T-helper 2 cell treated with Interferon-gamma antibody and Interleukin-4, amounts not matched to agents 5 μg/mL and 100 μg/mL, for 36 hours (primary cell): ENCODE measurements at regions not wholly inside any gene's neighbourhood (a gene's known extent, or its start where the extent isn't known, plus 50 kb on each side); places are given as distances from the start of the nearest gene placed in this dataset.

Experiments
- DNase-seq: peaks from one replicate; pipeline ENCODE4 v3.0.0; 2021; ENCODE audit warnings: low spot score
- H3K27ac Mint-ChIP-seq: one replicate; pipeline ENCODE4 v1.8.0; 2021; ENCODE audit warnings: mild to moderate bottlenecking, mixed read lengths
- H3K27me3 Mint-ChIP-seq: one replicate; pipeline ENCODE4 v1.8.0; 2021; ENCODE audit warnings: low read depth, mixed read lengths
- H3K36me3 Mint-ChIP-seq: one replicate; pipeline ENCODE4 v1.8.0; 2021; ENCODE audit warnings: low read depth, mixed read lengths
- H3K4me1 Mint-ChIP-seq: one replicate; pipeline ENCODE4 v1.8.0; 2021; ENCODE audit warnings: low read depth, mixed read lengths
- H3K4me3 Mint-ChIP-seq: one replicate; pipeline ENCODE4 v1.8.0; 2022; ENCODE audit warnings: mild to moderate bottlenecking, moderate library complexity, mixed read lengths
- H3K9me3 Mint-ChIP-seq: one replicate; pipeline ENCODE4 v1.8.0; 2021; ENCODE audit warnings: mixed read lengths

- Mint-ChIP-seq H3K4me3 (no peak overlapping the region), H3K27ac (no peak overlapping the region), H3K36me3 (no peaks in the 10 kb centered on the region), H3K4me1 (no peaks in the 10 kb centered on the region), H3K9me3 (peaks cover 9% of the 10 kb centered on the region), H3K27me3 (no peaks in the 10 kb centered on the region)
- DNase-seq, result no peak
Observed at GRCh38 chr5:2896371-2897275, 145.1 kb upstream of the IRX2 start.

DNA sequence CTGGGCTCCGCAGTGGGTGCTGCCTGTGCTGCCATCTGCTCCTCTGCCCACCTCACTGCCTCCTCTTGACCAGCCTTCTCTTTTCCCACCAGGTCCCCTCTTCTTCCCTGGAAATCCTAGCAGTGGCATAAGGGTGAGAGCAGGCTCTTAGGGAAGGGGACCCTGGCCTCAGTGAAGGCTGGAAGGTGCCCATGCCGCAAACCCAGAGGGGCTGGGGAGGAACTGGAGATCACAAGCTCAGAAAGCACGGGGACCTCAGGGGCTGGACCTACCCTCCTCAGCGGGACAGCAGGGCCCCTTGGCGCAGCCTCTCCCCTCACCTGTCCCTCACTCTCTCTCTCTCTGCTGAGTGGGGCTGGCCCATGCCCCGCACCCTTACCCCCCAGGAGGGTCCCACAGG, 144.4 kb upstream of the IRX2 start:
- no peak for DNase-seq
- Mint-ChIP-seq H3K36me3 (no peaks in the 10 kb centered on the region), H3K27me3 (no peaks in the 10 kb centered on the region), H3K4me1 (no peaks in the 10 kb centered on the region), H3K9me3 (peaks cover 8% of the 10 kb centered on the region), H3K27ac (no peak overlapping the region), H3K4me3 (no peak overlapping the region)

DNA sequence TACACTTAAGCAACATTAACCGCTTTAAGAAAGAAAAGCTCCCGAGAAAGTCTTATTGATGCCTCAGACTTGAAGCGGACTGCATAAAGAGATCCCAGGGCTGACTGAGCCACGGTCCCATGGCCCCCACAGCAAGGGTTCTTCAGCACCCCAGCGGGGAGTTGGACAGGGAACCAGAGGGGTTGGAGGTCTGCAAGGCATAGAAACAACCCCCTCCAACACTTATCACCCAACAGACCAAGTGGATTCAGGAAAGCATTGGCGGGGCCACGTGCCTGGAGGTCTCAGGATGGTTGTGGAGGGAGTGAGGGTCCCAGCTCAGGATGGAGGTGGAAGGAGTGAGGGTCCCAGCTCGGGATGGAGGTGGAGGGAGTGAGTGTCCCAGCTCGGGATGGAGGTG, 143.7 kb upstream of the IRX2 start:
- Mint-ChIP-seq H3K4me1 (no peaks in the 10 kb centered on the region), H3K36me3 (no peaks in the 10 kb centered on the region), H3K9me3 (peaks cover 11% of the 10 kb centered on the region), H3K4me3 (no peak overlapping the region), H3K27me3 (no peaks in the 10 kb centered on the region), H3K27ac (no peak overlapping the region)
- DNase-seq, result no peak

GRCh38 chr5:2894736-2895135, 143.3 kb upstream of the IRX2 start:
- Mint-ChIP-seq H3K36me3 (no peaks in the 10 kb centered on the region), H3K27ac (no peak overlapping the region), H3K27me3 (no peaks in the 10 kb centered on the region), H3K4me1 (no peaks in the 10 kb centered on the region), H3K9me3 (peaks cover 11% of the 10 kb centered on the region), H3K4me3 (no peak overlapping the region)
- no peak for DNase-seq

- H3K9me3 Mint-ChIP-seq, result peaks cover 11% of the 10 kb centered on the region
- H3K36me3 Mint-ChIP-seq, result no peaks in the 10 kb centered on the region
- no peak for DNase-seq
- no peak overlapping the region for H3K4me3 Mint-ChIP-seq
- H3K27ac Mint-ChIP-seq, result no peak overlapping the region
- no peaks in the 10 kb centered on the region for H3K4me1 Mint-ChIP-seq
- H3K27me3 Mint-ChIP-seq, result no peaks in the 10 kb centered on the region
Observed at GRCh38 chr5:2894316-2894715, 142.8 kb upstream of the IRX2 start.

- Mint-ChIP-seq H3K27me3 (no peaks in the 10 kb centered on the region), H3K27ac (no peak overlapping the region), H3K4me1 (no peaks in the 10 kb centered on the region), H3K4me3 (no peak overlapping the region), H3K9me3 (peaks cover 11% of the 10 kb centered on the region), H3K36me3 (no peaks in the 10 kb centered on the region)
- DNase-seq, result no peak
Observed at GRCh38 chr5:2892466-2893000, 141.1 kb upstream of the IRX2 start.

DNA sequence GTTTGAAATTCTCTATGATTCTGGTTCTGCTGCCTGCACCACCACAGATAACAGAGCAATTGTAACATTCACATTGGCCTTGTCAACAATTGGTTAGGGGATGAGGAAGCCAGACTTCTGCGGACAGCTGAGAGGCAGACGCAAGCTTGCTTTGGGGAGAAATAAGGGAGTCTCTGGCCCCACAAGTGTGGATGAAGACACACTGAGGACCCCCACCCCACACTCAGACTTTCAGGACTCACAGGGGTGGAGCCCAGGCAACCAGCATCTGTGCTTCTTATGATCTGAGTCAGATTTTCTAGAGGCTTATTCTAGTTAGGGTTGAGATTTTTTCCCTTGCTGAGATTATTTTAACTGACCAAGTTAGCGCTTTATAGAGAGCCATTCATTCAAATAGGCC, 140.3 kb upstream of the IRX2 start:
- DNase-seq, result no peak
- Mint-ChIP-seq H3K36me3 (no peaks in the 10 kb centered on the region), H3K4me1 (no peaks in the 10 kb centered on the region), H3K27ac (no peak overlapping the region), H3K27me3 (no peaks in the 10 kb centered on the region), H3K4me3 (no peak overlapping the region), H3K9me3 (peaks cover 11% of the 10 kb centered on the region)

DNA sequence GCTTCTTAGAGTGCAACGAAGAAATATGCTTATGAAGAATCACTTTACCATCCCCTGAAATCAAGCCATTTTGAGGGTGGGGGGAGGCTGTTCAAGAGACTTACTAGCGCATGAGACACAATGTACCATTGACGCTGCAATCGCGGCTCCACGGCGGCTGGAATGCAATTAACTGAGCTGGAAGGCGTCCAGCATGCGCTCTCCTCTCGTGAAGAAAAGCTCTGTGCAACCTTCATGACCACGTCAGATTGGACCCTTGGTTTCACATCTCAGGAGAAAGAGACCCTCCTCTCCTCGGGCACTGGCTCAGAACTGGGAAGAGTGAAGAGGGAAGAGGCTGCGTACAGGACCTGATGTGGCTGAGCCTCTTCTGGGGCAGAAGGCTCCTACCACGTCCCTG, 138.5 kb upstream of the IRX2 start:
- Mint-ChIP-seq H3K36me3 (no peaks in the 10 kb centered on the region), H3K27me3 (no peaks in the 10 kb centered on the region), H3K27ac (no peak overlapping the region), H3K9me3 (peaks cover 11% of the 10 kb centered on the region), H3K4me1 (no peaks in the 10 kb centered on the region), H3K4me3 (no peak overlapping the region)
- DNase-seq, result no peak

DNA sequence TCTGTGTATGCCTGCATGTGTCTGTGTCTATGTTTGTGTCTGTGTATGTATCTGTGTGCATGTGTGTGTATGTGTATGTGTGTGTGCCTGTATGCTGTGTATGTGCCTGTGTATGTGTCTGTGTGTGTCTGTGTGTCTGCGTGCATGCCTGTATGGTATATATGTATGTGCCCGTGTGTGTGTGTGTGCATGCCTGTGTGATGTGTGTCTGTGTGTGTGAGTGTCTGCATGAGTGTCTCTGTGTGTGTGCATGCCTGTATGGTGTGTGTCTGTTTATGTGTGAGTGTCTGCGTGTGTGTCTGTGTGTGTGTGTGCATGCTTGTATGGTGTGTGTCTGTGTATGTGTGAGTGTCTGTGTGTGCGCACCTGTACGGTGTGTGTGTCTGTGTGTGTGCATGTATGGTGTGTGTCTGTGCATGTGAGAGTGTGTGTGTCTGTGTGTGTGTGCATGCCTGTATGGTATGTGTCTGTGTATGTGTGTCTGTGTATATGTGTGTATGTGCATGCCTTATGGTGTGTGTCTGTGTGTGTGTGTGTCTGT, 137.1 kb upstream of the IRX2 start:
- Mint-ChIP-seq H3K36me3 (no peaks in the 10 kb centered on the region), H3K4me1 (no peaks in the 10 kb centered on the region), H3K4me3 (no peak overlapping the region), H3K27ac (no peak overlapping the region), H3K27me3 (no peaks in the 10 kb centered on the region), H3K9me3 (peaks cover 10% of the 10 kb centered on the region)
- no peak for DNase-seq

- Mint-ChIP-seq H3K36me3 (no peaks in the 10 kb centered on the region), H3K4me3 (no peak overlapping the region), H3K27ac (no peak overlapping the region), H3K9me3 (peaks cover 16% of the 10 kb centered on the region), H3K4me1 (no peaks in the 10 kb centered on the region), H3K27me3 (no peaks in the 10 kb centered on the region)
- DNase-seq, result no peak
Observed at GRCh38 chr5:2887481-2888348, 136.2 kb upstream of the IRX2 start.

- Mint-ChIP-seq H3K4me1 (no peaks in the 10 kb centered on the region), H3K9me3 (peaks cover 24% of the 10 kb centered on the region), H3K36me3 (no peaks in the 10 kb centered on the region), H3K4me3 (no peak overlapping the region), H3K27me3 (no peaks in the 10 kb centered on the region), H3K27ac (no peak overlapping the region)
- DNase-seq, result no peak
Observed at GRCh38 chr5:2886531-2886930, 135.1 kb upstream of the IRX2 start.

DNA sequence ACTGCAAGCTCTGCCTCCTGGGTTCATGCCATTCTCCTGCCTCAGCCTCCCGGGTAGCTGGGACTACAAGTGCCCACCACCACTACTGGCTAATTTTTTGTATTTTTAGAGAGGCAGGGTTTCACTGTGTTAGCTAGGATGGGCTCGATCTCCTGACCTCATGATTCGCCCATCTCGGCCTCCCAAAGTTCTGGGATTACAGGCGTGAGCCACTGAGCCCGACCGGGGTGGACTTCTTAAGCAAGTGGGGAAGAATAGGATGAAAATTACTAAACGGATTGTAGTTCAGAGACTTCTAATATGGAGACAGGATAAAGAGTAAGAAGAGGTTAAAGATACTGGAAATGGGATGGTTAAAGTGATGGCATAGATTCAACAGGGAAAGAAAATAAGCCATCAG, 132.3 kb upstream of the IRX2 start:
- DNase-seq, result no peak
- Mint-ChIP-seq H3K4me3 (no peak overlapping the region), H3K9me3 (peaks cover 30% of the 10 kb centered on the region)

DNA sequence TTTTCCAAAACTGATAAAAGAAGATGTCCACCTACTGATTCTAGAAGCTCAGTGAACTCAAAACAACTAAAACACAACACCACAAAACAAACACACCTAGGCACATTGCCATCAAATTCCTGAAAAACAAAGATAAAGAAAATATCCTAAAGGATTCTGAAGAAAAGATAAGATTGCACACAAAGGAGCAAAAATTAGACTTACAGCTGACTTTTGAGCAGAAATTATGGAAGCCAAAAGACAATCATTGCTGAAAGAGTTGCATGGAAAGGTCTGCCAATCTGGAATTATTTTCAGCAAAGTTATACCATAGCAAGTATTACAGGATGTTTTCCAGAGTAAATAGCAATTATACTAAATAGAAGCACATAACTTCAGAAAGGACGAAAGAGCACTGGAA, 128.2 kb upstream of the IRX2 start:
- Mint-ChIP-seq H3K27me3 (no peaks in the 10 kb centered on the region), H3K36me3 (no peaks in the 10 kb centered on the region), H3K27ac (no peak overlapping the region), H3K4me1 (no peaks in the 10 kb centered on the region), H3K4me3 (no peak overlapping the region), H3K9me3 (peaks cover 44% of the 10 kb centered on the region)
- DNase-seq, result no peak

More for the DNA sequence above, 132.3 kb upstream of the IRX2 start:
- Mint-ChIP-seq H3K27ac (no peak overlapping the region), H3K27me3 (no peaks in the 10 kb centered on the region), H3K4me1 (no peaks in the 10 kb centered on the region), H3K36me3 (no peaks in the 10 kb centered on the region)

- Mint-ChIP-seq H3K27me3 (no peaks in the 10 kb centered on the region), H3K9me3 (peaks cover 35% of the 10 kb centered on the region)
Observed at GRCh38 chr5:2877522-2877921, 126.0 kb upstream of the IRX2 start.

More at GRCh38 chr5:2877522-2877921, 126.0 kb upstream of the IRX2 start:
- no peak for DNase-seq
- Mint-ChIP-seq H3K36me3 (no peaks in the 10 kb centered on the region), H3K4me3 (no peak overlapping the region), H3K4me1 (no peaks in the 10 kb centered on the region), H3K27ac (no peak overlapping the region)
